Natural killer cell (primary cell): ENCODE measurements at regions not wholly inside any gene's neighbourhood (a gene's known extent, or its start where the extent isn't known, plus 50 kb on each side); places are given as distances from the start of the nearest gene placed in this dataset.

Experiments
- ATAC-seq, 3 donors: fragments of 150-1000 bp in 2 of 3; fragments of 200-7000 bp in 1 of 3; cut with Tn5 transposase; 1 replicate in 1 of 3; 2 replicates in 2 of 3; pipeline ENCODE4 v1.10.0; 2021; ENCODE audit warnings: mild to moderate bottlenecking in 2 of 3, moderate library complexity in 2 of 3
- DNase-seq, 2 donors: peaks; one replicate each; pipeline versions ENCODE4 v3.0.0 to v3.0.0-alpha.2; 2013 to 2021; ENCODE audit warnings: mixed read lengths in 1 of 2
- H3K27ac ChIP-seq: one replicate; pipeline ENCODE4 v1.5.1; 2013; ENCODE audit warnings: mild to moderate bottlenecking, low read length
- H3K27me3 ChIP-seq: one replicate; pipeline ENCODE4 v1.6.1; 2013; ENCODE audit warnings: low read length; ENCODE audit not compliant: control insufficient read depth, insufficient read depth
- H3K36me3 ChIP-seq: one replicate; pipeline ENCODE4 v1.6.1; 2013; ENCODE audit warnings: low read length; ENCODE audit not compliant: control insufficient read depth, insufficient read depth
- H3K4me1 ChIP-seq: one replicate; pipeline ENCODE4 v1.6.1; 2013; ENCODE audit warnings: low read length; ENCODE audit not compliant: control insufficient read depth, insufficient read depth
- H3K4me3 ChIP-seq: one replicate; pipeline ENCODE4 v1.5.1; 2013; ENCODE audit warnings: low read length
- H3K9me3 ChIP-seq: one replicate; pipeline ENCODE4 v1.6.1; 2013; ENCODE audit warnings: low read length; ENCODE audit not compliant: control insufficient read depth, insufficient read depth
- H3K27ac Mint-ChIP-seq, 2 donors: one replicate each; pipeline ENCODE4 v1.8.0; 2022; ENCODE audit warnings: mild to moderate bottlenecking in 2 of 2, mixed read lengths in 2 of 2, moderate library complexity in 1 of 2
- H3K27me3 Mint-ChIP-seq, 2 donors: one replicate each; pipeline ENCODE4 v1.8.0; 2022; ENCODE audit warnings: low read depth in 2 of 2, mixed read lengths in 2 of 2
- H3K36me3 Mint-ChIP-seq: one replicate; pipeline ENCODE4 v1.8.0; 2022; ENCODE audit warnings: mixed read lengths
- H3K4me1 Mint-ChIP-seq, 2 donors: one replicate each; pipeline ENCODE4 v1.8.0; 2022; ENCODE audit warnings: mixed read lengths in 2 of 2
- H3K4me3 Mint-ChIP-seq: one replicate; pipeline ENCODE4 v1.8.0; 2022; ENCODE audit warnings: mild to moderate bottlenecking, moderate library complexity, mixed read lengths
- H3K9me3 Mint-ChIP-seq, 2 donors: one replicate each; pipeline ENCODE4 v1.8.0; 2022; ENCODE audit warnings: mixed read lengths in 2 of 2
- CTCF ChIP-seq: fragments of 200-600 bp; IDR thresholded peaks from one replicate; pipeline ENCODE4 v1.8.0; 2022; ENCODE audit warnings: antibody characterized with exemption
- WGBS: methylation state at CpG from one replicate; pipeline ENCODE4 v1.1.7; 2013; ENCODE audit warnings: missing lambda C conversion rate; ENCODE audit not compliant: insufficient coverage; 5-methylcytosine and 5-hydroxymethylcytosine counted together
- intact Hi-C: fragments of 100-400 bp; cut with micrococcal nuclease; formaldehyde crosslinking; loops from one replicate; pipeline ENCODE4 v1.14.2; 2022

- Mint-ChIP-seq H3K4me3 (no peak overlapping the region), H3K27ac (no peak overlapping the region), H3K9me3 (no peaks in the 10 kb centered on the region), H3K36me3 (no peaks in the 10 kb centered on the region), H3K4me1 (no peaks in the 10 kb centered on the region), H3K27me3 (peaks cover 19 to 52% of the 10 kb centered on the region in 2 donors)
- TF ChIP-seq CTCF: no peak
- ATAC-seq: no peak
- Histone ChIP-seq H3K36me3 (no peaks in the 10 kb centered on the region), H3K4me3 (no peak overlapping the region), H3K4me1 (no peaks in the 10 kb centered on the region), H3K27me3 (peaks cover 3% of the 10 kb centered on the region), H3K27ac (no peak overlapping the region), H3K9me3 (no peaks in the 10 kb centered on the region)
- WGBS: 83% methylated on average over 8 of the region's 11 CpGs
- intact Hi-C loops: no loop called here
- DNase-seq: no peak
Measured at GRCh38 chr6:168153553-168153952, 74.5 kb upstream of the FRMD1 start.

- H3K4me1 Mint-ChIP-seq: no peaks in the 10 kb centered on the region
- no peaks in the 10 kb centered on the region for H3K36me3 Mint-ChIP-seq
- H3K4me1 ChIP-seq: no peaks in the 10 kb centered on the region
- H3K4me3 Mint-ChIP-seq: no peak overlapping the region
- no peaks in the 10 kb centered on the region for H3K9me3 ChIP-seq
- WGBS: 42% methylated on average over 6 of the region's 6 CpGs
- H3K27ac Mint-ChIP-seq: no peak overlapping the region
- H3K9me3 Mint-ChIP-seq: no peaks in the 10 kb centered on the region
- no peak for DNase-seq
- H3K27me3 Mint-ChIP-seq: peaks cover 19 to 52% of the 10 kb centered on the region in 2 donors
- ATAC-seq: no peak
- intact Hi-C loops: no loop called here
- H3K27ac ChIP-seq: no peak overlapping the region
- H3K4me3 ChIP-seq: no peak overlapping the region
- H3K36me3 ChIP-seq: no peaks in the 10 kb centered on the region
- TF ChIP-seq CTCF: no peak
- H3K27me3 ChIP-seq: peaks cover 3% of the 10 kb centered on the region
Measured at GRCh38 chr6:168152980-168153379, 74.0 kb upstream of the FRMD1 start.

GRCh38 chr6:168152306-168152963 lies 73.4 kb upstream of the FRMD1 start:
- no peak for TF ChIP-seq CTCF
- no peaks in the 10 kb centered on the region for H3K4me1 Mint-ChIP-seq
- H3K27me3 Mint-ChIP-seq: peaks cover 19 to 52% of the 10 kb centered on the region in 2 donors
- H3K4me3 ChIP-seq: no peak overlapping the region
- H3K9me3 Mint-ChIP-seq: no peaks in the 10 kb centered on the region
- H3K36me3 ChIP-seq: no peaks in the 10 kb centered on the region
- ATAC-seq: no peak
- H3K27ac ChIP-seq: no peak overlapping the region
- no peak overlapping the region for H3K27ac Mint-ChIP-seq
- 85% methylated on average over 18 of the region's 18 CpGs for WGBS
- no peaks in the 10 kb centered on the region for H3K36me3 Mint-ChIP-seq
- peaks cover 3% of the 10 kb centered on the region for H3K27me3 ChIP-seq
- no peak overlapping the region for H3K4me3 Mint-ChIP-seq
- intact Hi-C loops: no loop called here
- no peaks in the 10 kb centered on the region for H3K9me3 ChIP-seq
- no peaks in the 10 kb centered on the region for H3K4me1 ChIP-seq
- DNase-seq: no peak
